Adrenal gland (tissue), 9 donors: ENCODE measurements at regions not wholly inside any gene's neighbourhood (a gene's known extent, or its start where the extent isn't known, plus 50 kb on each side); places are given as distances from the start of the nearest gene placed in this dataset.

Experiments
- DNase-seq, 7 donors: peaks; one replicate each; pipeline ENCODE4 v3.0.0-alpha.2; 2019 to 2020
- H3K27ac ChIP-seq, 5 donors: fragments of 200-600 bp; sonication (generic) in 4 of 5; 1 replicate in 3 of 5; 2 replicates in 2 of 5; pipeline versions ENCODE4 v1.5.1 to v1.8.0; 2016 to 2020; ENCODE audit warnings: mild to moderate bottlenecking in 1 of 5
- H3K27me3 ChIP-seq: fragments of 200-600 bp; 2 replicates; pipeline ENCODE4 v1.8.0; 2021
- H3K36me3 ChIP-seq, 2 donors: fragments of 200-600 bp; replicated peaks in 1 of 2; 1 replicate in 1 of 2; 2 replicates in 1 of 2; pipeline versions ENCODE4 v1.5.1 to v1.8.0; 2018 to 2022
- H3K4me1 ChIP-seq, 2 donors: fragments of 200-600 bp; replicated peaks in 1 of 2; 1 replicate in 1 of 2; 2 replicates in 1 of 2; pipeline versions ENCODE4 v1.5.1 to v1.8.0; 2018 to 2021
- H3K4me3 ChIP-seq, 4 donors: fragments of 200-600 bp; sonication (generic) in 3 of 4; one replicate each; pipeline ENCODE4 v1.5.1; 2016 to 2018
- H3K9me3 ChIP-seq, 3 donors: fragments of 200-600 bp; sonication (generic) in 1 of 3; replicated peaks in 1 of 3; 1 replicate in 2 of 3; 2 replicates in 1 of 3; pipeline versions ENCODE4 v1.5.1 to v1.8.0; 2016 to 2021
- POLR2A ChIP-seq, 2 donors: fragments of 450-650 bp; IDR thresholded peaks; one replicate each; pipeline ENCODE4 v1.6.1; 2017; ENCODE audit warnings: antibody characterized with exemption in 2 of 2, mild to moderate bottlenecking in 2 of 2, moderate library complexity in 1 of 2
- WGBS, 4 donors: extraction: QIAGEN DNeasy Blood & Tissue Kit in 2 of 4; methylation state at CpG; one replicate each; pipeline versions ENCODE4 v1.1.5 to v1.1.7; 2013 to 2017; 5-methylcytosine and 5-hydroxymethylcytosine counted together
- intact Hi-C, 2 donors: fragments of 100-400 bp; cut with DNase I; formaldehyde crosslinking; loops; one replicate each; pipeline versions ENCODE4 v1.14.1 to v1.15.0; 2022 to 2023
- TF ChIP-seq, protein P1 (sequence below), 6 experiments: fragments of 450-650 bp in 4 of 6; fragments of 200-600 bp in 2 of 6; sonication (generic) in 1 of 6; IDR thresholded peaks; 1 replicate in 5 of 6; 2 replicates in 1 of 6; pipeline versions ENCODE4 v1.5.1 to v1.8.0; 2016 to 2021; ENCODE audit warnings: antibody characterized with exemption in 6 of 6, mild to moderate bottlenecking in 2 of 6, moderate library complexity in 1 of 6
- donor health status: healthy with polysubstance abuse.
- donor health status: Bipolar disorder and iron deficiency.
- donor health status: DM: yes; HTN: yes; CAD: no.
- donor health status: DM: no; HTN: no; CAD: no.
- donor health status: DM: no; HTN: no; CAD: no.

DNA sequence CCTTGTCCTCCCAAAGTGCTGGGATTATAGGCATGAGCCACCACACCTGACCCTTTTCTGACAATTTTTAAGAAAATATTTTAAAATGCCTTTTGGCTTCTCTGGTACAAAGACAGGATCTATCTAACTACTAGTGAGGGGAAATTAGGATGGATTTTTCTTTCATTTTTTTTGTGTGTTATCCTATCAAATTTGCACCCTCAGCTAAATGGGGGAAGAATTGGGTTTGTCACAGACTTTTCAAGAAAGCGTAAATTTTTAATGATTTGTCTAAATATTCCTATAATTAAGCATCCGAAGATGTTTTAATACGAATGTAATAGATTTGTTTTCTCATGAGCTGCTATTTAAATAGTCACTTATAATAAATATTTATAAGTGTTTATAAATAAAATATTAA is 340.0 kb upstream of the ETAA1 start:
- H3K36me3 ChIP-seq = no peaks in the 10 kb centered on the region
- H3K27ac ChIP-seq = peak overlapping the region in 4 of 5 donors; percentile 44 to 81 (median 66)
- H3K27me3 ChIP-seq = no peaks in the 10 kb centered on the region
- H3K4me1 ChIP-seq = peaks cover 6 to 43% of the 10 kb centered on the region in 2 donors
- intact Hi-C loops = no loop called here
- WGBS, 4 donors = 90 to 93% (median 91%) methylated on average over 3 of the region's 3 CpGs
- DNase-seq = no peak
- TF ChIP-seq, protein P1, sequence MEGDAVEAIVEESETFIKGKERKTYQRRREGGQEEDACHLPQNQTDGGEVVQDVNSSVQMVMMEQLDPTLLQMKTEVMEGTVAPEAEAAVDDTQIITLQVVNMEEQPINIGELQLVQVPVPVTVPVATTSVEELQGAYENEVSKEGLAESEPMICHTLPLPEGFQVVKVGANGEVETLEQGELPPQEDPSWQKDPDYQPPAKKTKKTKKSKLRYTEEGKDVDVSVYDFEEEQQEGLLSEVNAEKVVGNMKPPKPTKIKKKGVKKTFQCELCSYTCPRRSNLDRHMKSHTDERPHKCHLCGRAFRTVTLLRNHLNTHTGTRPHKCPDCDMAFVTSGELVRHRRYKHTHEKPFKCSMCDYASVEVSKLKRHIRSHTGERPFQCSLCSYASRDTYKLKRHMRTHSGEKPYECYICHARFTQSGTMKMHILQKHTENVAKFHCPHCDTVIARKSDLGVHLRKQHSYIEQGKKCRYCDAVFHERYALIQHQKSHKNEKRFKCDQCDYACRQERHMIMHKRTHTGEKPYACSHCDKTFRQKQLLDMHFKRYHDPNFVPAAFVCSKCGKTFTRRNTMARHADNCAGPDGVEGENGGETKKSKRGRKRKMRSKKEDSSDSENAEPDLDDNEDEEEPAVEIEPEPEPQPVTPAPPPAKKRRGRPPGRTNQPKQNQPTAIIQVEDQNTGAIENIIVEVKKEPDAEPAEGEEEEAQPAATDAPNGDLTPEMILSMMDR (IDR thresholded peaks at IDR 0.05) = no peak
- TF ChIP-seq POLR2A (IDR thresholded peaks at IDR 0.05) = no peak
- no peaks in the 10 kb centered on the region for H3K9me3 ChIP-seq
- H3K4me3 ChIP-seq = no peak overlapping the region

DNA sequence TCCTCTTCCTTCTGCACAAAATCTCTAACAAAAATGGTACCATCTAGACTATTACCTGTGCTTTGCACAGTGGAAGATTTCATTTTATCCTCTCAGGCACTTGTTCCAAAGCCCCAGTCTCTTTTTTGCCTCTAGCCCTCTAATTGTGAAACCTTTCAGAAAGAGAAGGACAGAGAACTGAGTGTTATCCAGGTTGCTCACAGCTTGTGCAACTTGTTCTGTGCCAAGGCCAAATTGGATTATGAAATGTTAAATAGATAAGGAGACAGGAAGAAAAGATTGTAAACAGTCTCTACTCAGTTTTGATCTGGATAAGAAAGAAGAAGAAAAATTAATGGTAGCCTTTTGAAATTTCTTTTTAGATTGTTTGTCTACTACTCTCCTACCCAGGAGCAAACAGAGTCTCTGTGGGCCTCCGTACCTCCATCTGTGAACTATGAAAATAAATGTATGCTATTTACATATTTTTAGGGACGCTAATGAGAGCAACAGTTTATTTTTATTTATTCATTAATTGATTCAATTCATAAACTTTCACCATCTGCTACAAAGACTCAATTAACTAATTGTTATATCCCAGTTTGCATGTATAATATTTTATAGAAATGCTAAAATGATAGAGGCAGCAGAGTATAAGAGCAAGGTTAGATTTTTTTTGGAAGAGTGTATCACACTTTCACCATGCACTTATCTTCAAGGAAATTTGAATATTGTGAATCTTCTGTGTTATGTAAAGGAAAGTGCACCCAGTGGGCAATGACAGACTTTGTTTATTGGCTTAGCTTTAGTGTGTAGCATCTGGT is 339.0 kb upstream of the ETAA1 start:
- Histone ChIP-seq H3K9me3 (no peaks in the 10 kb centered on the region), H3K4me3 (no peak overlapping the region), H3K27ac (peak overlapping the region; percentile 26 to 81 (median 55)), H3K4me1 (peaks cover 6 to 43% of the 10 kb centered on the region in 2 donors), H3K27me3 (no peaks in the 10 kb centered on the region), H3K36me3 (no peaks in the 10 kb centered on the region)
- WGBS, 4 donors = 37 to 45% (median 40%) methylated on average over 2 of the region's 2 CpGs
- DNase-seq = peak; percentile 39 to 80 (median 59)
- peak in 1 of 2 donors; percentile 48 for TF ChIP-seq POLR2A (IDR thresholded peaks at IDR 0.05)
- TF ChIP-seq, protein P1 (IDR thresholded peaks at IDR 0.05) = no peak
- intact Hi-C loops = no loop called here

DNA sequence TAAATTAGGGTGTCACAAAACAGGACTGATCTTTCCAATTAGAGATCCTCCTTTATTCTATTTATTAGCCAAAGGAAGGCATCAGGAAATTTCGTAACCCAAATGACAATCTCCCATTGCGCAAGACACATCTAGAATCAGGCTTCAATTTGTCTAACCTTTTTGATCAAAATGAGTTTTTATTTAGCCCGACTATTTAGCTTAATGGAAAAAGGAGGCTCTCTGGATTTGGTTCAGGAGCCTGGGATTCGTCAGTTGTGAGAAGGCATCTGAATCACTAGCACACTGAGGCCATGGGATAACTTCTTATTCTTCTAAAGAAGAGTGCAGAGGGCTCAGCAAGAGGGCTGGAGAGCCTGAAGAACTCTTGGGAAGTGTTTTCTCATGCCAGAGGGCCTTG is 332.1 kb upstream of the ETAA1 start:
- 43 to 48% (median 46%) methylated on average over 4 of the region's 4 CpGs for WGBS, 4 donors
- no peaks in the 10 kb centered on the region for H3K27me3 ChIP-seq
- peak; percentile 31 to 63 (median 47) for DNase-seq
- no peak overlapping the region for H3K4me3 ChIP-seq
- peaks cover 0 to 14% of the 10 kb centered on the region in 2 donors for H3K4me1 ChIP-seq
- H3K27ac ChIP-seq = peak overlapping the region in 3 of 5 donors; percentile 5 to 76 (median 46)
- intact Hi-C loops = no loop called here
- no peak for TF ChIP-seq POLR2A (IDR thresholded peaks at IDR 0.05)
- TF ChIP-seq, protein P1 (IDR thresholded peaks at IDR 0.05) = no peak
- H3K36me3 ChIP-seq = no peaks in the 10 kb centered on the region
- no peaks in the 10 kb centered on the region for H3K9me3 ChIP-seq

DNA sequence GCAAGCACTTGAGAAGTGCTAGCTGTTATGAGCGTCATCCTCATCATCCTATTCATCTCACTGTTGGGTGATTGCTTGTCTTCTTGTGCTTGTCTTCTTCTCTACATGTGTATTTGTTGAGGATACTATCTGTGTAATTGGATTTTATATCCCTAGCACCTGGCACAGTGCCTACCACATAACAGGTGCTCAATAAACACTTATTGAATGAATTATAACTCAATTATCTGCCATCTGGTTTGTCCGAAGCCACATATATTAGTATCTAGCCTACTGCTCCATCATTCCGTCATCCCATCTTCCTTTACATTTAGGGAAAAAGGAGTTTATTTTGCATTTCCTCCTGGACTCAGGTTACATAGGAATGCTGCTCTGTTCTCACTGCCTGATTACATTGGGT is 330.4 kb upstream of the ETAA1 start:
- H3K36me3 ChIP-seq = no peaks in the 10 kb centered on the region
- no peak for TF ChIP-seq POLR2A (IDR thresholded peaks at IDR 0.05)
- TF ChIP-seq, protein P1 (IDR thresholded peaks at IDR 0.05) = no peak
- H3K4me3 ChIP-seq = no peak overlapping the region
- 78 to 95% (median 92%) methylated on average over 3 of the region's 3 CpGs for WGBS, 4 donors
- H3K9me3 ChIP-seq = no peaks in the 10 kb centered on the region
- DNase-seq = peak in 1 of 7 donors; percentile 60
- H3K27me3 ChIP-seq = no peaks in the 10 kb centered on the region
- H3K4me1 ChIP-seq = peaks cover 0 to 14% of the 10 kb centered on the region in 2 donors
- H3K27ac ChIP-seq = no peak overlapping the region
- intact Hi-C loops = no loop called here
